Suprapubic skin (tissue), 3 donors: ENCODE measurements at regions not wholly inside any gene's neighbourhood (a gene's known extent, or its start where the extent isn't known, plus 50 kb on each side); places are given as distances from the start of the nearest gene placed in this dataset.

ENCODE experiments used
- CTCF ChIP-seq, 2 donors: fragments of 200-600 bp in 1 of 2; fragments of 450-650 bp in 1 of 2; sonication (generic) in 1 of 2; IDR thresholded peaks; one replicate each; pipeline ENCODE4 v1.5.1; 2016 to 2019; ENCODE audit warnings: antibody characterized with exemption in 2 of 2, mild to moderate bottlenecking in 1 of 2, moderate library complexity in 1 of 2
- POLR2A ChIP-seq, 2 donors: fragments of 450-650 bp; IDR thresholded peaks; one replicate each; pipeline ENCODE4 v1.6.1; 2017; ENCODE audit warnings: antibody characterized with exemption in 2 of 2, mild to moderate bottlenecking in 2 of 2, moderate library complexity in 2 of 2

- no peak for TF ChIP-seq CTCF (IDR thresholded peaks at IDR 0.05)
- TF ChIP-seq POLR2A (IDR thresholded peaks at IDR 0.05): no peak
Observed at GRCh38 chrX:115896362-115896761, 274.2 kb upstream of the AGTR2 start.
